Uterus (tissue), 3 donors: ENCODE measurements at regions not wholly inside any gene's neighbourhood (a gene's known extent, or its start where the extent isn't known, plus 50 kb on each side); places are given as distances from the start of the nearest gene placed in this dataset.

Experiments
- DNase-seq, 2 donors: peaks; one replicate each; pipeline ENCODE4 v3.0.0-alpha.2; 2019 to 2020
- H3K27ac ChIP-seq, 2 donors: fragments of 200-600 bp; sonication (generic); 1 replicate in 1 of 2; 2 replicates in 1 of 2; pipeline ENCODE4 v1.5.1; 2016 to 2018
- H3K27me3 ChIP-seq, 2 donors: fragments of 200-600 bp; sonication (generic); one replicate each; pipeline ENCODE4 v1.5.1; 2018 to 2019; ENCODE audit warnings: control low read depth in 1 of 2
- H3K36me3 ChIP-seq, 2 donors: fragments of 200-600 bp; sonication (generic); one replicate each; pipeline ENCODE4 v1.5.1; 2019; ENCODE audit warnings: control low read depth in 1 of 2
- H3K4me1 ChIP-seq, 2 donors: fragments of 200-600 bp; sonication (generic); one replicate each; pipeline ENCODE4 v1.5.1; 2018 to 2019; ENCODE audit warnings: control low read depth in 1 of 2
- H3K4me3 ChIP-seq, 2 donors: fragments of 200-600 bp; sonication (generic); 1 replicate in 1 of 2; 2 replicates in 1 of 2; pipeline ENCODE4 v1.5.1; 2018 to 2019; ENCODE audit warnings: mild to moderate bottlenecking in 1 of 2
- H3K9me3 ChIP-seq, 2 donors: fragments of 200-600 bp; sonication (generic); one replicate each; pipeline ENCODE4 v1.5.1; 2019; ENCODE audit warnings: control low read depth in 1 of 2
- CTCF ChIP-seq, 4 experiments: fragments of 200-600 bp in 2 of 4; fragments of 450-650 bp in 2 of 4; sonication (generic) in 2 of 4; IDR thresholded peaks; one replicate each; pipeline ENCODE4 v1.5.1; 2016 to 2019; ENCODE audit warnings: antibody characterized with exemption in 4 of 4, mild to moderate bottlenecking in 2 of 4, moderate library complexity in 1 of 4
- POLR2A ChIP-seq, 2 donors: fragments of 450-650 bp; IDR thresholded peaks; one replicate each; pipeline ENCODE4 v1.6.1; 2016; ENCODE audit warnings: antibody characterized with exemption in 2 of 2, mild to moderate bottlenecking in 1 of 2, moderate library complexity in 1 of 2
- intact Hi-C: fragments of 100-400 bp; cut with DNase I; formaldehyde crosslinking; loops from one replicate; pipeline ENCODE4 v1.15.1; 2023; ENCODE audit warnings: low total_unique reads
- donor health status: DM: yes; HTN: yes; CAD: no.

- no peaks in the 10 kb centered on the region for H3K36me3 ChIP-seq
- intact Hi-C loops: no loop called here
- no peaks in the 10 kb centered on the region for H3K4me1 ChIP-seq
- H3K27me3 ChIP-seq: no peaks in the 10 kb centered on the region
- no peak for DNase-seq
- H3K9me3 ChIP-seq: no peaks in the 10 kb centered on the region
- H3K4me3 ChIP-seq: no peak overlapping the region
- H3K27ac ChIP-seq: no peak overlapping the region
- TF ChIP-seq CTCF (IDR thresholded peaks at IDR 0.05): no peak
- TF ChIP-seq POLR2A (IDR thresholded peaks at IDR 0.05): no peak
Observed at GRCh38 chr6:85252552-85252951, 197.3 kb upstream of the NT5E start.

GRCh38 chr6:85252085-85252484 is 197.8 kb upstream of the NT5E start:
- Histone ChIP-seq H3K4me3 (no peak overlapping the region), H3K27me3 (no peaks in the 10 kb centered on the region), H3K9me3 (no peaks in the 10 kb centered on the region), H3K36me3 (no peaks in the 10 kb centered on the region), H3K4me1 (no peaks in the 10 kb centered on the region), H3K27ac (no peak overlapping the region)
- no peak for DNase-seq
- TF ChIP-seq POLR2A (IDR thresholded peaks at IDR 0.05) (no peak), CTCF (IDR thresholded peaks at IDR 0.05) (no peak)
- intact Hi-C loops: no loop called here

- TF ChIP-seq POLR2A (IDR thresholded peaks at IDR 0.05): no peak
- no peak for TF ChIP-seq CTCF (IDR thresholded peaks at IDR 0.05)
- Histone ChIP-seq H3K9me3 (no peaks in the 10 kb centered on the region), H3K36me3 (no peaks in the 10 kb centered on the region), H3K4me3 (no peak overlapping the region), H3K4me1 (no peaks in the 10 kb centered on the region), H3K27ac (no peak overlapping the region), H3K27me3 (no peaks in the 10 kb centered on the region)
- intact Hi-C loops: no loop called here
- no peak for DNase-seq
Observed at GRCh38 chr6:85251300-85251699, 198.6 kb upstream of the NT5E start.

GRCh38 chr6:85250586-85251220 is 199.2 kb upstream of the NT5E start:
- Histone ChIP-seq H3K4me3 (no peak overlapping the region), H3K36me3 (no peaks in the 10 kb centered on the region), H3K4me1 (no peaks in the 10 kb centered on the region), H3K27me3 (no peaks in the 10 kb centered on the region), H3K27ac (no peak overlapping the region), H3K9me3 (no peaks in the 10 kb centered on the region)
- no peak for TF ChIP-seq POLR2A (IDR thresholded peaks at IDR 0.05)
- no peak for TF ChIP-seq CTCF (IDR thresholded peaks at IDR 0.05)
- intact Hi-C loops: no loop called here
- DNase-seq: no peak

- DNase-seq: no peak
- Histone ChIP-seq H3K9me3 (no peaks in the 10 kb centered on the region), H3K27ac (no peak overlapping the region), H3K4me3 (no peak overlapping the region), H3K27me3 (no peaks in the 10 kb centered on the region), H3K4me1 (no peaks in the 10 kb centered on the region), H3K36me3 (no peaks in the 10 kb centered on the region)
- TF ChIP-seq POLR2A (IDR thresholded peaks at IDR 0.05) (no peak), CTCF (IDR thresholded peaks at IDR 0.05) (no peak)
- intact Hi-C loops: no loop called here
Observed at GRCh38 chr6:85245004-85245403, 204.9 kb upstream of the NT5E start.
